Activated CD4-positive, alpha-beta T cell treated with anti-CD3 and anti-CD28 coated beads, Interleukin-2, amount 50 U/mL, for 48 hours (primary cell): ENCODE measurements at regions not wholly inside any gene's neighbourhood (a gene's known extent, or its start where the extent isn't known, plus 50 kb on each side); places are given as distances from the start of the nearest gene placed in this dataset.

Experiments used
- DNase-seq, 2 experiments: peaks; one replicate each; pipeline ENCODE4 v3.0.0-alpha.2; 2020

DNA sequence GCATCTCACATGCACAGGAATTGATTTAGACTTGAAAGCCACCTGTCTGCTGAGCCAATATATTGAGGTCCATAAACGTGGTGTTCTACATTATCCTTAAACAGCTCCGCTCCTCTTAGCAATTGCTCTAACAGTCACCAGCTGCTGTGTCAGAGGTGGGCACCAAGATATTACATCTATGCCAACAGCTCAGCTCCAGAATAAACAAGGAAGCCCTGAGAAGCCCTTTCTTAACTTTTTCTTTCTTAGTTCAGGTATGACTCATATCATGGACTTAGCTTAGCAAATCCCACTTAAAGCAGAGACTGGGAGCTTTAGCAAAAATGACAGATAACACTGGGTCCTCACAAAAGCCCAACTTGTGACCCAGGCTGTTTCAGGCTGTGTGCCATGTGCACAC is 436.6 kb downstream of the IRS1 start:
- DNase-seq: no peak

DNA sequence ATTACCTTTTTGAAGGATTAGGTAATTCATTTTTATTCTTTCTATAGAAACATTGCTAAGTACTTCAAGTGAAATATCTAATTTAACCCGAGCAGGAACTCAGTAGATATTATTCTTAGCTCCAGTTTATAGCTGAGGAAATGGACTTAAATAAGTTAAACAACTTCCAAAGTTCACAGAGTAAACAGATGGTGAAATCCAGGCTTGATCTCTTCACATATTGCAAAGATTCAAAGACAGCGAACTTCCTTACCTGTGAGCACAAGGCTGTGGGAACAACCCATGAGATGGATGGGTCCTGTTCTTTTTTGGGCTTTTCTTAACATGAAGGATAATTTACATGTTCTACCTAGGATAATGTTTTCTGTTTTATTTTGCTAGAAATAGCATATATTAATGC is 439.0 kb downstream of the IRS1 start:
- no peak for DNase-seq

GRCh38 chr2:226358688-226359087 is 440.9 kb downstream of the IRS1 start:
- no peak for DNase-seq

- DNase-seq: no peak
Observed at GRCh38 chr2:226357816-226358215, 441.8 kb downstream of the IRS1 start.

DNA sequence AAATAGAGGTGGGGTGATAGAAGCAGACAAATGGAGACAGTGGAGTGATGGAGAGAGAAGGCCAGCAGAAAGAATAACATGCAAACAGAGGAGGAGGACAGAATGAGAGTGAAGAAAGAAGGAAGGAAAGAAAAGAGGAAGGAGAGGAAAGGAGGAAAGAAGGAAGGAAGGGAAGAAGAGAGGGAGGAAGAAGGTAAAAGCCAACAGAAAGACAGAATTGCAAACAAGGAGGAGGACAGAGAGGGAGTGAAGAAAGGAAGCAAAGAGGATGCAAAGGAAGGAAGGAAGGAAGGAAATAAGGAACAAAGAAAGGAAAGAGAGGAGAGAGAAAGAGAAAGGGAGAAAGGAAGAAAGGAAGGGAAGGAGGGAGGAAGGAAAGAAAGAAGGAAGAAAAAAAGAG is 444.0 kb downstream of the IRS1 start:
- no peak for DNase-seq

GRCh38 chr2:226354434-226354833 is 445.2 kb downstream of the IRS1 start:
- no peak for DNase-seq

GRCh38 chr2:226352941-226353560 is 446.6 kb downstream of the IRS1 start:
- DNase-seq: no peak

- DNase-seq: no peak
Observed at GRCh38 chr2:226351711-226352110, 447.9 kb downstream of the IRS1 start.

DNA sequence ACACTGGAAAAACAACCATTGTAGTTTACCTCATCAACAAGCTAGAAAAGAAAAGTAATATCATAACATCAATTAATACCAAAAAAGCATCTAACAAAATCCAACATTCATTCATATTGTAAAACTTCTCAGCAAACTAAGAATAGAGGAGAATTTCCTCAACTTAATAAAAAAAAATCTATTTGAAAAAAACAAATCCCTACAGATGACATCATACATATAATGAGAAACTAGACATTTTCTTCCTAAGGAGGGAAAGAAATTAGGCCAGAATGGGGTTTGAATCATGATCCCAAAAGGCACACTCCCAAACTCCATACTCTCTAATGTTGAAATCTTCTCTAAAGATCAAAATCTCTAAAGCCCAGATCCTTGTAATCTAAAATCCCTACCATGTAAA is 460.0 kb downstream of the IRS1 start:
- DNase-seq: no peak

DNA sequence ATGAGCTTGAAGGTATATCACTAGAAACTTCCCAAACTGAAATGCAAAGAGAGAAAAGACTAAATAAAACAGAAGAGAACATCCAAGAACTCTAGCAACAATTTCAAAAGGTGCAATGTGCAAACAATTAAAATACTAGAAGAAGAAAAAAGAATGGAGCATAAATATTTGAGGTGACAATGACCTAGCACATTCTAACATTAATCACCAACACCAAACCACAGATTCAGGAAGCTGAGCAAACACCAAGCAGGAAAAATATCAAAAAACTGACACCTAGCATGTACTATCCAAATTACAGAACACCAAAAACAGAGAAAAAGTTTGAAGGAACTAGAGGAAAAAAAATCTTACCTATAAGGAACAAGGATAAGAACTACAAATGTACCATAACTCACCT is 460.8 kb downstream of the IRS1 start:
- DNase-seq: no peak

- DNase-seq: no peak
Observed at GRCh38 chr2:226337941-226338600, 461.5 kb downstream of the IRS1 start.

DNA sequence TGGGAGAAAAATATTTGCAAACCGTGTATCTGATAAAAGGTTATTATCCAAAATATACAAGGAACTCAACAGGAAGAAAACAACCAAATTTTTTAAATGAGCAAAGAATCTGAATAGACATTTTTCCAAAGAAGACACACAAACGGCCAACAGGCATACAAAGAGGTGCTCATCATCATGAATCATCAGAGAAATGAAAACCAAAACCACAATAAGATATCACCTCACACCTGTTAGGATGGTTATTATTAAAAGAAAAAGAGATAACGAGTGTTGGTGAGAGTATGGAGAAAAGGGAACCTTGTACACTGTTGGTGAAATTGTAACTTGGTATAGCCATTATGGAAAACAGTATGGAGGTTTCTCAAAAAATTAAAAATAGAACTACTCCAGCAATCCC is 463.3 kb downstream of the IRS1 start:
- DNase-seq: no peak

DNA sequence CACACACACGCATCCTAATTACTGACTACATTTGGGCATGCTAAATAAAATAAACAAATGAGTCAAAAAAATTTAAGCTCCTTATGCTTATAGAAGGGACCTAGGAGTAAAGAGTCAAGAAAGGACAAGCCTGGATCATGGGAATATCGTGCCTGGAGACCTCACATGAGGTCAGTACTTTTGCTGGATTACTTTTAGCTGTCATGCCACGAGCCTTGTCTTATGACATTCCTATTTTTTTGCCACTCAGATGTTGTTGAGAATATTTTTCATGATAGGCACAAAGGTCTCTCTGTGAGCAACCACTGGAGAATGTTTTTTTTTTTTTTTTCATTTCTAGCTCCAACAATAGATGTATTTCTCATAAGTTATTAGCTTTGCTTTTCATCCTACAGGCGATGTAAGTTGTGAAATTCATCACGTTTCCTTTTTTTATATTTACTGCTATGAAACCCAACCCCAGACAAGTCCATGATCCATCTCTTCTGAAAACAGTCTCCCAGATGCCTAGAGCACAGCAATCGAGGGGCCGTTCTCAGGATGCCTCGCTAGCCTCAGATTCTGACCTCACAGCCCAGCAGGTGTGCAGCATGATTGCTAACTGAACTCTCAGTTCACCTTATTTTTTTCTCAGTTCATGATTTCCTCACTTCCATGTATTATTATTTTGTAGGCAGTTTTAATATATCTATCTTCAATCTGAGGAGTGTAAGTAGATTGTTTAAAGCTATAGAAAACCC is 464.5 kb downstream of the IRS1 start:
- no peak for DNase-seq

- no peak for DNase-seq
Observed at GRCh38 chr2:226333388-226333787, 466.2 kb downstream of the IRS1 start.

DNA sequence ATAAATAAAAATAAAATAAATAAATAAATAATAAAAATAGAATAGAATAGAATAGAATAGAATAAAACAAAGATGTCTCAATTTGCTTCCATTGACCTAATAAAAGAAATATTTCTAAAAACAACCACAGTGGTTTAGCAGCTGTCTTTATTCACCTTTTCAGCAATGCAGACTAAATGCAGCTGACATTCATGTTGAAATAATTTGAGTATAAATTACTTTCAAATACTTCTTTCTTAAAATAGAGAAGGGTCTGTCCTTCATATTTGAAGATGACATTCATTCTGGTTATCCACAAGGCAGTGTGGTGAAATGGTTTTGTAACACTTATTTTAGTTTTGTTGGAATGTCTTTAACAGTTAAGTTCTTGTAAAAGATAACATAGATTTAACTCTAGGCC is 469.4 kb downstream of the IRS1 start:
- no peak for DNase-seq

- no peak for DNase-seq
Observed at GRCh38 chr2:226329180-226329579, 470.4 kb downstream of the IRS1 start.

GRCh38 chr2:226327830-226328229 is 471.8 kb downstream of the IRS1 start:
- no peak for DNase-seq

- no peak for DNase-seq
Observed at GRCh38 chr2:226325526-226325925, 474.1 kb downstream of the IRS1 start.

DNA sequence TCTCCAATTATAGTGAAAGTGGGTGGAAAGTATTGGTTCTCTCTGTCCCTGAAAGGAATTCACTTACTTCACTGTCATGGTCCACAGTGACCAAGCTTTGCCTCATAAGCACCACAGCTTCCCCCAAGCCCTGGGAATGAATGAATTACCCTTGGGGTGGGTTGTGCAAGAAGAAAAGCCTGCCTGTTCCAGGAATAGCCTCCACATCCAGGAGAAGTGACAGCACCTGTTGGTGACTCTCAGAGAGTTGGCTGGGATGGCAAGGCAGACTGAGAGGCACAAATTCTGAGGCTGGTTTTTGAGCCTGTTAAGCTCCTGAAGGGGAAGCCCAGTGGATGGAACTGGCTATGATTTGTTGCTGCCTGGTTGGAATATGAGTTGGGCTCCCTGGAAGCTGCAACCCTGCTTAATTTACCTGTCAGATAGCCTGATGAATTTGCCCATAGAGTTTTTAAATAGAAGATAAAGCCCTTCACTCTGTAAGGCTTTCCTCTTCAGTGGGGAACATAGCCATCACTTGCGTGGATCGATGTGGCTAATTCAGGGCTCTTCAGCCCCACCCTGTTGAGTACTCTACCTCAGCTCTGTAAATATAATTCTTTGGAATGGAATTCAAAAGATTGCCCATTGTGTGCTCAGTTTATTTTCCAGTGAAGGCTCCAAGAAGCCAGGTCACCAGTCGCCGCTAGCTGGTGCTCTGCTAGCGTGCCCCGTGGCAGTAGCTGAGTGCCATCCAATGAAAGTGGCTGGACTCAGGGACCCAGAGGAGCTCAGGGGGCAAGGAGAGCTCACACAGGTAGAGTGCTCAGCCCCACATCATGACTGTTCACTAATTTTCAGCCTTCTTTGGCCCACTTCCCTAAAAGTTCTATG is 479.3 kb downstream of the IRS1 start:
- DNase-seq: no peak

DNA sequence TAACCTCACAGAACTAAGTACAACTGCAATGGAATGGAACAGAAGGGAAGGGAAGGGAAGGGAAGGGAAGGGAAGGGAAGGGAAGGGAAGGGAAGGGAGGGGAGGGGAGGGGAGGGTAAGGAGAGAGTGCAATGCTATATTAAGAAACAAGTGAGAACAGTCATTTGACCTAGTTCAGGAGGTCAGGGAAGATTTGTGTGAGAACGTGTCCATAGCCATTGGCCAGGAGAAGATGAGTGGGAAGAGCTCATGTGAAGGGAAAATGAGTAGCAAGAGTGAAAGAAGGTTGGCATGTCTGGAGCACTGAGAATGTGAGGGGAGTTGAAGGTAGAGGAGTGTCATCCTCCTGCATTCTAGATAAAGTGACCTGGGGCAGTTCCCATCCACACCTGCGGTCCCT is 481.6 kb downstream of the IRS1 start:
- no peak for DNase-seq

- DNase-seq: no peak
Observed at GRCh38 chr2:226313060-226313459, 486.6 kb downstream of the IRS1 start.

- DNase-seq: no peak
Observed at GRCh38 chr2:226312155-226312554, 487.5 kb downstream of the IRS1 start.

- DNase-seq: no peak
Observed at GRCh38 chr2:226310146-226310545, 489.5 kb downstream of the IRS1 start.
